ENCODE measurements at regions not wholly inside any gene's neighbourhood (a gene's known extent, or its start where the extent isn't known, plus 50 kb on each side); places are given as distances from the start of the nearest gene placed in this dataset.

DNA sequence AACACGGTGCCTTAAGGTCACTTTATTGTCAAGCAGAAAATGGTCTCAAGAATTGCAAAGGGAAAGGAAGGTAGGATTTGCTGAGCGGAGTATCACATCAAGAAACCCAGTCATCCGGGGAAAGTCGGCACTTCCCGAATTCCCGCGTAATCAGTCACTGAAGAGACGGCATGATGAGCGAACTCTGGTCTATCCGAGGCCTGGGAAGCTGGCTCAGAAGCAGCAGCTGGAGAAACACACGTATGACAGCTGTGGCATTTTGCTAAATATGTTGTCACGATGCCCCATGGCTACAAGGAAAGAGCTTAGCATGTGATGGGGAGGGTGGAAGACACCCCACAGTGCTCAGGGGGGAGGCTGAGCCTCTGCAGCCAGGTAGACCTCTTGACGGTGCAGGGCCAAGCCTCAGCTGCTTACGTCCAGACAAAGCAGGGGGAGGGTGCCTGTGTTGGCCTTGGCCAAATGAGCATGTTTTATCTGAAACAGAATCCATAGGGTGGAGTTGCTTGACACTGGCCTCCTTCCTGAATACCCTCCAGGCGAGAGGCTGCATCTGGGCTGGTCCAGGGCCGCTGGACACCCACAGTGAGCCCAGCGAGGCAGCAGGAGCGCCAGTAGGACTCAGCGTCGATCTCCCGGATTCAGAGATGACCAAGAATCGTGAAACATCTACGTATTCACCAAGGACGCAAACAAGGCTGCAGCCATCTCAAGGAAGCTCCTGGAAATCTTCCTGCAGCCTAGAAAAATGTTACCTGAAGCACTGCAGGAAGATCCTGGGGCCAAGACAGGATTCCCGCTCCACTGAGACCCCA is 118.8 kb upstream of the AFDN start:
- Histone ChIP-seq H3K4me3 (replicated peaks in 1 of 3; ENCODE audit: insufficient read depth in 1 of 3, low read depth in 1 of 3, low read length in 3 of 3) (no peak overlapping the region), H3K4me2 (ENCODE audit: insufficient read depth, low read length) (no peak overlapping the region), H3K27ac (ENCODE audit: insufficient read depth, low read depth, low read length) (no peak overlapping the region), H3K9me1 (replicated peaks; ENCODE audit: control insufficient read depth, extremely low read depth, insufficient read depth, low read length) (no peaks in the 10 kb centered on the region), H2AFZ (ENCODE audit: low read depth, low read length) (no peak overlapping the region), H3K27me3 (ENCODE audit: control insufficient read depth in 2 of 2, insufficient read depth in 2 of 2, low read length in 2 of 2) (peaks cover 0 to 2% of the 10 kb centered on the region in 2 experiments), H3K9ac (replicated peaks; ENCODE audit: extremely low read depth, insufficient read depth, low read length) (no peak overlapping the region), H3K36me3 (ENCODE audit: control insufficient read depth in 2 of 2, extremely low read depth in 1 of 2, insufficient read depth in 2 of 2, low read length in 2 of 2) (no peaks in the 10 kb centered on the region), H3K9me3 (replicated peaks; ENCODE audit: control insufficient read depth, insufficient read depth, low read length) (no peaks in the 10 kb centered on the region), H4K20me1 (replicated peaks; ENCODE audit: control insufficient read depth, extremely low read depth, insufficient read depth, low read length) (no peaks in the 10 kb centered on the region), H3K79me2 (ENCODE audit: control insufficient read depth, insufficient read depth, low read length) (no peaks in the 10 kb centered on the region), H3K4me1 (ENCODE audit: control insufficient read depth, extremely low read depth, insufficient read depth, low read length) (no peaks in the 10 kb centered on the region)
- intact Hi-C loops (cut with micrococcal nuclease) = no loop called here
- no peak for DNase-seq (ENCODE audit: low read depth, low spot score)
- no TSS peak for BruUV-seq (replicated peaks)
- no peak for FAIRE-seq
- POLR2A ChIA-PET = no interaction called here
- no peak for TF ChIP-seq JUN (IDR thresholded peaks at IDR 0.05; ENCODE audit: borderline replicate concordance, insufficient read depth, insufficient read length, low read depth)
- no peak for TF ChIP-seq CTCF (IDR thresholded peaks at IDR 0.05; ENCODE audit: extremely low read depth in 1 of 2, insufficient read depth in 1 of 2, low read depth in 1 of 2, low read length in 2 of 2)
- TF ChIP-seq MYC (IDR thresholded peaks at IDR 0.05; ENCODE audit: low read depth, low read length) = no peak
- no peak for TF ChIP-seq MAX (IDR thresholded peaks at IDR 0.05; ENCODE audit: insufficient read depth, insufficient read length)
- TF ChIP-seq EZH2 (IDR thresholded peaks at IDR 0.05; ENCODE audit: borderline replicate concordance, low read depth, low read length, severe bottlenecking) = no peak
- no peak for TF ChIP-seq FOS (IDR thresholded peaks at IDR 0.05; ENCODE audit: borderline replicate concordance, insufficient read depth, low read length)
- TF ChIP-seq GATA2 (IDR thresholded peaks at IDR 0.05; ENCODE audit: insufficient read depth, insufficient read length, low read depth, low read length) = no peak
- no peak for TF ChIP-seq POLR2AphosphoS5 (IDR thresholded peaks at IDR 0.05; ENCODE audit: insufficient read depth, low read depth, low read length)
- TF ChIP-seq POLR2A (IDR thresholded peaks at IDR 0.05; ENCODE audit: low read depth, low read length) = no peak
- CTCF ChIA-PET = no interaction called here
- dilution Hi-C loops (cut with MboI; ENCODE audit: extremely low pct_ligation_motif_present, low sequenced_read_pairs) = no loop called here

Data from endothelial cell of umbilical vein (primary cell).